ENCODE measurements at regions not wholly inside any gene's neighbourhood (a gene's known extent, or its start where the extent isn't known, plus 50 kb on each side); places are given as distances from the start of the nearest gene placed in this dataset.

GRCh38 chr13:105297839-105298238, 1237.6 kb downstream of the EFNB2 start:
- no peak overlapping the region for H2AK9ac ChIP-seq (replicated peaks; ENCODE audit: low read depth, low read length, poor library complexity)
- H3K79me1 ChIP-seq (ENCODE audit: low read depth in 1 of 2, low read length in 2 of 2), result no peaks in the 10 kb centered on the region
- H3K4me1 ChIP-seq (ENCODE audit: control insufficient read depth, insufficient read depth, low read length), result no peaks in the 10 kb centered on the region
- CTCF ChIA-PET, result interaction anchor here (0.6 kb wide), 1 partner anchor 8 kb away, joined by 3 read pairs; no protein-coding TSS in a partner anchor
- in situ Hi-C loops (cut with MboI; ENCODE audit: low sequenced_read_pairs) (no loop called here), intact Hi-C loops (cut with micrococcal nuclease) (no loop called here), dilution Hi-C loops (cut with HindIII; ENCODE audit: low sequenced_read_pairs, unreplicated experiment) (no loop called here)
- no peak overlapping the region for H3K23ac ChIP-seq (ENCODE audit: low read depth, low read length)
- ATAC-seq (ENCODE audit: low read depth), result no peak
- POLR2A ChIA-PET (ENCODE audit: unreplicated experiment), result no interaction called here
- H4K91ac ChIP-seq (ENCODE audit: insufficient read depth, low read depth, low read length), result no peak overlapping the region
- no peak overlapping the region for H3K14ac ChIP-seq (replicated peaks; ENCODE audit: low read depth, low read length)
- no peak overlapping the region for H2BK15ac ChIP-seq (ENCODE audit: low read depth, low read length)
- H3K27ac ChIP-seq (ENCODE audit: insufficient read depth, low read length), result no peak overlapping the region
- no peak overlapping the region for H2BK20ac ChIP-seq (ENCODE audit: low read depth, low read length)
- 61% methylated on average over 2 of the region's 7 CpGs; no CpG with 5 or more reads in 1 of the 2 experiments for WGBS, 2 experiments (ENCODE audit: extremely low coverage in 2 of 2, insufficient read length in 1 of 2)
- H4K20me1 ChIP-seq (ENCODE audit: insufficient read depth, low read length), result no peaks in the 10 kb centered on the region
- H3K9me3 ChIP-seq (ENCODE audit: control insufficient read depth, insufficient read depth, low read length), result no peaks in the 10 kb centered on the region
- H2AK5ac ChIP-seq (ENCODE audit: low read depth, low read length), result no peak overlapping the region
- no peaks in the 10 kb centered on the region for H3K27me3 ChIP-seq (ENCODE audit: control insufficient read depth, insufficient read depth, low read length)
- H2BK120ac ChIP-seq (ENCODE audit: low read depth, low read length), result no peak overlapping the region
- no peak overlapping the region for H3K4ac ChIP-seq (ENCODE audit: low read depth, low read length)
- H3K4me3 ChIP-seq (ENCODE audit: insufficient read depth, low read depth, low read length), result no peak overlapping the region
- no peak overlapping the region for H3K18ac ChIP-seq (ENCODE audit: low read depth, low read length)
- DNase-seq, result no peak
- BruUV-seq (replicated peaks), result no TSS peak
- H3K56ac ChIP-seq (ENCODE audit: extremely low read depth, insufficient read depth, low read length), result no peak overlapping the region
- no peak overlapping the region for H4K5ac ChIP-seq (ENCODE audit: low read depth, low read length)
- no peak overlapping the region for H3K4me2 ChIP-seq (ENCODE audit: low read depth, low read length)
- TF ChIP-seq CEBPB (IDR thresholded peaks at IDR 0.05; ENCODE audit: low read depth, low read length) (no peak), MAZ (IDR thresholded peaks at IDR 0.05; ENCODE audit: borderline replicate concordance, low read depth, low read length) (no peak), MAFK (IDR thresholded peaks at IDR 0.05; ENCODE audit: low read depth, low read length) (no peak), RCOR1 (IDR thresholded peaks at IDR 0.05; ENCODE audit: insufficient replicate concordance, low read length) (no peak)
- TF ChIP-seq, protein P1, sequence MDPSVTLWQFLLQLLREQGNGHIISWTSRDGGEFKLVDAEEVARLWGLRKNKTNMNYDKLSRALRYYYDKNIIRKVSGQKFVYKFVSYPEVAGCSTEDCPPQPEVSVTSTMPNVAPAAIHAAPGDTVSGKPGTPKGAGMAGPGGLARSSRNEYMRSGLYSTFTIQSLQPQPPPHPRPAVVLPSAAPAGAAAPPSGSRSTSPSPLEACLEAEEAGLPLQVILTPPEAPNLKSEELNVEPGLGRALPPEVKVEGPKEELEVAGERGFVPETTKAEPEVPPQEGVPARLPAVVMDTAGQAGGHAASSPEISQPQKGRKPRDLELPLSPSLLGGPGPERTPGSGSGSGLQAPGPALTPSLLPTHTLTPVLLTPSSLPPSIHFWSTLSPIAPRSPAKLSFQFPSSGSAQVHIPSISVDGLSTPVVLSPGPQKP (IDR thresholded peaks at IDR 0.05; ENCODE audit: borderline replicate concordance, low read depth, low read length), result no peak
- H2BK5ac ChIP-seq (ENCODE audit: low read depth, low read length, poor library complexity, severe bottlenecking), result no peak overlapping the region
- no peak overlapping the region for H3K9ac ChIP-seq (ENCODE audit: low read depth, low read length)
- no peak overlapping the region for H2AFZ ChIP-seq (replicated peaks; ENCODE audit: low read length, poor library complexity)
- no peak overlapping the region for H4K8ac ChIP-seq (ENCODE audit: low read depth in 2 of 2, low read length in 2 of 2)
- no peaks in the 10 kb centered on the region for H3K9me1 ChIP-seq (ENCODE audit: insufficient read depth, low read length)
- H3K36me3 ChIP-seq (ENCODE audit: control insufficient read depth, insufficient read depth, low read length), result no peaks in the 10 kb centered on the region

Measured in IMR-90 (cell line).